Middle frontal gyrus (tissue), 1 donor: ENCODE measurements at regions not wholly inside any gene's neighbourhood (a gene's known extent, or its start where the extent isn't known, plus 50 kb on each side); places are given as distances from the start of the nearest gene placed in this dataset.

Source experiments
- DNase-seq: peaks from one replicate; pipeline ENCODE4 v3.0.0-alpha.2; 2015; ENCODE audit warnings: low spot score; ENCODE audit errors: extremely low spot score

DNA sequence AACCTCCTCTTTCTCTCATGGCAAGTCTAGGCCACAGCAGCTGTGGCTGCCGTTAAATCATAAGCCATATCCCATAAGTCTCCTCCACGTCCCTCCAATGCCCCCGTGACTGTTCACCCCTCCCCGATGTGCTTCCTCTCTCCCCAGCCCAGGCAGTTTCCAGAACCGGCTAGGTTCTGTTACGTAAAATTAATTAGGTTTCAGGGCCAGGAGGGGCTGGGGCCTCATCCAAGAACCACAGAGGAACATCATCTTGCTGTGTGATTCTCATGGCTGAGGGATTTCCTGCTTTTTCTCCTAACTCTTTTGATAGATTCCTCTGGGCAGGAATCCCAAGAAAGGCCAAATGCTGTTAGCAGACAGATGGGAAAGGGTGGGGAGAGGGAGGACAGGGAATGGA, 141.8 kb upstream of the AJAP1 start:
- peak; percentile 23 for DNase-seq

DNA sequence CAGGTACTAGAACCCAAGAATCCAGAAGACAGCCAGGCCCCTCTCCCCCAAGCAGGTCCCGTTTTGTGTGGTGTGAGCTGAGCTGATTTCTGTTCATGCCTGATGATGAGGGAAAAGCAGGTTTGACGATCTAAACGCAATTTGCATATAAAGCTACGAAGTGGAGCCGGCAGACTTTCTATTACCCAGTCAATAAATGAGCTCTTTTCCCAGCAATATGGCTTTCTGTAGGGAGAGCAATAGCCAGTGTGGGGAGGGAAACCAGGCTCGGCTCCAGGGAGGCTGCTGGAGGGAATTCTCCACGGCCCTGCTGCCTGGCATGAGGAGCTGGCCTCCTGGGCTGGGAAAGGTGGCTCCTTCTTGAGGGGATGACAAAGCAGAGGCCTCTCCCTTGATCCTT, 140.7 kb upstream of the AJAP1 start:
- DNase-seq: no peak

DNA sequence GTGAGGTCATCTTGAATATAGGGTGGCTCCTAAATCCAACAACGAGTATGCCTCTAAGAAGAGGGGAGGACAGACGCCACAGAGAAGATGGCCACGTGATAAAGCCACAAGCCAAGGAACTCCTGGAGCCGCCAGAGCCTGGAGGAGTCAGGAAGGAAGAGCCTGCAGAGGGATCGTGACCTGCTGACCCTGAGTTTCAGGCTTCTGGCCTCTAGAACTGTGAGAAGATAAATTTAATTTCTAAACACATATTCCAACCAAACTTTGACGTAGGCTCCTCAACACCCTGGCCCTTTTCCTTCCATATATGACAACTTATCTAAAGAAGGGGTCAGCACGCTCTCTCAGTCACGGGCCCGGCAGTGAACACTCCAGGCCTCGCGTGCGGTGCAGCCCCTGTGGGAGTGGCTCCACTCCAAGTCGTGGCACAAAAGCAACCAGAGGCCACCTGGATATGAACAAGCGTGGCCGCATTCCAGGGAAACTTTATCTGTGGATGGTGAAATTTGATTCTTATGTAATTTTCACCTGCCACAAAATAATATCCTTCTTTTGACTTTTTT, 138.6 kb upstream of the AJAP1 start:
- DNase-seq: no peak

DNA sequence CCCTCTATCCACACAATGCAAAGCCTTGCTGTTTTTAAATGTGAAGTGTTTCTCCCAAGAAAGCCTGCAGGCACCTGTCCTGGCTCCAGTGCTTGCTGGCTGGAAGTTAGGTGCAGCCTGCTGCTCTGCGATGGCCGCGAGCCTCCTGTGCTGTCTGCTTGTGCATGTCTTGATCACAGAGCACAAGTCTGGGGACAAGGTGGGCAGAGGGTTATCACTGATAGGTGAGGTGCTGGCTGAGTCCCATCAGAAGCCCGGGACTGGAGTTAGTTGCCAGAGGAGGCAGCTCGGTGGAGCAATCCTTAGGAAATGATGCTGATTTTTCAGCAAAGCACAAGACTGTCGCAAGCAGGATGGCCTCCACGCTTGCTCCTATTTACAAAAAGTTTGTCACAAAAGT, 137.8 kb upstream of the AJAP1 start:
- no peak for DNase-seq

DNA sequence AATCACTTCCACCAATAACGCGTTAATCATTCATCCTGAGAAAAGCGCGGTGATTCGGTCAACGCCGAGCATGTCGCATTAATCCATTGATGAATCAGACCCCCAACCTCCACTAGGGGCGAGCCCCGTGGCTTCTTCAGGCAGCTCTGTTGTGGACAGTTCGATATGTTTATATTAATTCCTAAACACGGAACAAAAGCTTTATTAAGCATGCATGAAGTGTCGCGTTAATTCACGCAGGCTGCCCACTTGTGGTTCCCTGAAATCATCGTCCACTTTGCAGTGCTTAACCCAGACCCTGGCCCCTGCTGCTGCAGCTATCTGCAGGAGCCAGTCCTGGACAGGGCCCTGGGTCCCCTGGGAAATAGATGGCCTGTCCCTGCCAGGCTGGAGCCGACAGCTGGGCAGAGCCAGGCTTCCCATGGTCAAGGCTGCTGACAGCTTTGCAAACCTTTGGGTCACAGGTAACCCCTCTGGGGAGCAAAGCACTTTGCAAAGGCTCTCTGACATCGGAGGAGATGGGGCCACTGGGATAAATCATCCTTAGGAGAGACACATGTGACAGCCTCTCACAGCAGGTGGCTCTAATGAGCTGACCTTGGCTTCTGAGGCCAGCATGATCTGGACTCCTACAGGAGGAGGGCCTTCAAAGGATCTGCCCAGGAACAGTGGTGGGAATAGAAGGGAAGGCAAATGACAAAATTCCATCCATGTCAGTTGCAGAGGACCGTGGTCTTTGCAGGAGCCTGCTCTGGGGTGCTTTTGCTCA, 137.0 kb upstream of the AJAP1 start:
- no peak for DNase-seq

GRCh38 chr1:4518621-4519020, 135.8 kb upstream of the AJAP1 start:
- DNase-seq: no peak

DNA sequence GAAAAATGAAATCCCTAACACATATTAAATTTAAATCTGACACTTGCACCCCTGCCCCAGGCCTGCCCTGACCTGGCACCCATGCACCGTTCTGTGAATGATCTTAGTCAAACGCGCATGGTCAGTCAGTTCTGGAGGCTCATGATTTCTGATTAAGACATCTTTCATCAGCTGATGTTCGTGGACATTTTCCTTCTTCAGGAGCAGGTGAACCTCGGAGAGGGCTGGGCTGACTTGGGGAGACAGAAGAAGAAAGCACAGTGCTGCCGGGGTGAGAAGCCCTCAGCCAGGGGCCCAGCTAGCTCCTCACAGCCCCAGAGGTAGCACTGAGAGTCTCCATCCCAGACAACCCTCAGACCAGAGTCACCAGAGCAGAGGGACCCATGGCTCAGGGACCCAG, 134.5 kb upstream of the AJAP1 start:
- DNase-seq: no peak

- DNase-seq: no peak
Observed at GRCh38 chr1:4523551-4523950, 130.9 kb upstream of the AJAP1 start.

DNA sequence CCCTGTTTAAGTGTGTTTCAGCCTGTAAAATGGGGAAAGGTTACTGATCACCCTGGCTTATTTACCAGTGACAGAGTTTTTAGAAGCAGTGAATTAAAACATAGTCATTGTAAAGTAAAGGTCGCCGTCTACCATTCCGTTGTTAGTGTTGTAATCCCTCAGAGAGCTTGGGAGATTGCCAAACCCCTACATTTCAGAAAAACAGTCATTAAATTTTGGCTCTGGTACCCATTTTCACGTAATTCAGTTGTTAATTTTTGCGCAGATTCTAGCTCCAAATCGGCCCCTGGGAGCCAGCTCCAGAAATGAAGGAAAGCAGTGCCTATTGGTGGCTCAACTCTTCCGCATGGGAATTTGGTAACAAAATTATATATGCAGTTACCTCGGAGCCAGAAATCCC, 127.7 kb upstream of the AJAP1 start:
- no peak for DNase-seq

GRCh38 chr1:4527819-4528218, 126.6 kb upstream of the AJAP1 start:
- DNase-seq: no peak

GRCh38 chr1:4528590-4528989, 125.8 kb upstream of the AJAP1 start:
- no peak for DNase-seq

DNA sequence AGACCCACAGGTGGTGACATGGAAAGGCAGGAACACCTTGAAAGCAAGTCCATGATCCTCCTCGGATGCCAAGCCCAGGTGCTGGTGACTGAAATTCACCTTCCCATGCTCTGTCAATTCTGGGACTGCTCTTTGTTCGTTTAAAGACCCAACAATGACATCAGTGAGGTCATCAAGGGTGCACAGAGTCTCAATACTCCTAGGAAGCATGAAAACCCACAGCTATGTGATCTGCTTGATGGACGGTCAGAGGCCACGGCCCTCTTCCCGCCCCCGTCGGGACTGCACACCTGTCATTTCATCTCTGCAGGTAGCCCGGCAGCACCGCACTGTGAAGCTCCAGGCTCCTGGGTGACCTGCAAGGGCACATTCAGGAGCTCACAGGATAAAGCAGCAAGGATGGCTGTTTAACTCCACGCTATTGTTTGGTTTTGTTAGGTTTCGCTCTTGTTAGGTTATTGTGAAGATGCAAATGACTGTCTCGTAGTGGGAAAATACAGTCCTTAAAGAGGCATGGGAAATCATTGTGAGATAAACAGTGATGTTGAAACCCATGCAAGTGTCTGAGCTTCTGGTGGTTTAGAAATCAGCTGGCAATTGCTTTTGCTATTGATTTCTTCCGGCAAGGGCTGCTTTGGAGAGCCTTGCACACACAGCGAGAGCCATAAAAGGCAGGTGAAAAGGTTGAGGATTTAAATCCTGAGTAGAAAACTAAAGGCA, 124.8 kb upstream of the AJAP1 start:
- DNase-seq: no peak

- no peak for DNase-seq
Observed at GRCh38 chr1:4530166-4530785, 124.1 kb upstream of the AJAP1 start.

- DNase-seq: no peak
Observed at GRCh38 chr1:4531842-4532241, 122.6 kb upstream of the AJAP1 start.

GRCh38 chr1:4532656-4533055, 121.8 kb upstream of the AJAP1 start:
- no peak for DNase-seq

DNA sequence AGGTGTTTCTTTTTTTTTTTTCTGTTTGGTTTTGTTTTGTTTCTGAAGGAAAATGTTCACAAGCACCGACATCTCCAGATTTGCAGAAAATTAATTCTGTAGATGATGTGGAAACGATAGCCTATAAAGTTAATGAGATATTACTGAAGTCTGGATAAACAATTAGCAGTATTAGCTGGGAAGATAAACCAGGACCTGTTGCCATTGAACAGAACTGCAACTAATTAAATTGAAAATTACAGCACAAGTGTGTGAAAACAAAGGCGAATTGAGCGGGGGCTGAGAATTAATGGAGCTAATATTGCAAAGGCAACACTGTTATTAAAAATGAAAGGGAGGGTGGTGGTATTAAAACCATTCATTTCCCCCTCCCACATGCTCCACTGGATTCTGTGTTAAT, 107.5 kb upstream of the AJAP1 start:
- no peak for DNase-seq

GRCh38 chr1:4549930-4550329, 104.5 kb upstream of the AJAP1 start:
- no peak for DNase-seq

- DNase-seq: no peak
Observed at GRCh38 chr1:4550941-4551340, 103.5 kb upstream of the AJAP1 start.

- no peak for DNase-seq
Observed at GRCh38 chr1:4551706-4552105, 102.7 kb upstream of the AJAP1 start.

DNA sequence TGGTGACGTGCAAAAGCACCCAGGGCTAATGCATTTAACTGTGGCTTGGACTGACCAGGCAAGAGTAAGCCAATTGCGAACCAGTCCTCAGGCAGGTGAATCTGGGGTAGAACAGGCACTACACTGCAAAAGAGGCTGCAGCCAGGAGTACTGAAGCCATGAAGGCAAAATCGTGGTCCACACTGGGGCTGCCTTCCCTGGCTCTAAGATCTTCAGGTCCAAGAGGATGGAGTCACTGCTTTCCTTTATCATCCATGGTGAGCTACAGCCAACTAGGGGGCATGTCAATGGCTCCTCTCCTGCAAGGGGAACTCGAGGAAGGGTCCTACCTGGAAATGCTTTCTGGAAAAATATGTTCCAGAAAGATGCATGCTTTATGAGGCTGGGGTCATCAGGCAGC, 100.6 kb upstream of the AJAP1 start:
- no peak for DNase-seq

GRCh38 chr1:4554271-4554865, 100.0 kb upstream of the AJAP1 start:
- no peak for DNase-seq

DNA sequence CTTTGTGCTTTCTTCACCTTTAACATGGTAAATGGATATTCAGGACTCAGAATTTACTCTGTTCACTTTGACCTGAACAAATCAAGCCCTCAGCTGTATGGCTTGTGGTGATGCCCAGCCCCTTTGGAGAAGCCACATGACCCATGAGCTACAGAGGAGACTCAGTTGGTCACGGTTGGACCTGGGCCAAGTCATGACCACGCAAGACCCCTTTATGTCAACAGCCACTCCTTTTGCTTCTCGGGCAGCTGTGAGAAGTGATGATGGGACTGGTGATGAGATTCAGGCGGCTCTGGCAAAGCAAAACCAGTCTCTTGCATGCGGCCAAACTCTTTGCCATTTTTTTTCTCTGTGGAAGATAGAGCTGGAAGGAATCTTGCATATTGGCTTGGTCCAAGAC, 96.5 kb upstream of the AJAP1 start:
- no peak for DNase-seq
